HG03135 (cell line): ENCODE measurements at regions not wholly inside any gene's neighbourhood (a gene's known extent, or its start where the extent isn't known, plus 50 kb on each side); places are given as distances from the start of the nearest gene placed in this dataset.

Experiments
- ATAC-seq: cut with Tn5 transposase; IDR thresholded peaks from one replicate; pipeline ENCODE4 v1.9.1; 2021; ENCODE audit warnings: mild to moderate bottlenecking, moderate library complexity; ENCODE audit not compliant: unreplicated experiment

DNA sequence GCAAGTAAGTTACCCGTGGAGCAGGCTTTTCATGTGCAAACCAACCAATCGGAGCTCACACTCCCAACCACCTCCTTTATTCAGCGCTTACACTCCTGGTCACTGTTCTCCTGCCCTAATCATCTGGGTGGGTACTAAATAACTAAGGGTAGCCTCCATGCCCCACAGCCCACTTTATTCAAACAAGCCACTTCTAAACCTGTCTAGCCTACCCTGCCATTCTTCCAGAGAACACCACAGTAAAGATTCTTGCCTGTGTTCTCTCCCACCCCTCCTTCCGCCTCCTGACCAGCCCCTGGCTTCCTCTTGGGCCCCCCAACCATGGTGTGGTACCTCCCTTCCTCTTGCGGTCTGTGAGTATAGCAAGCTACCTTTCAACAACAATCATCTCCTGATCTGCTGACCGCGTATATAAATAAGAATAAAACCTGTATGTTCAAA is 581.9 kb downstream of the VRK1 start:
- ATAC-seq: no peak

- ATAC-seq: no peak
These were observed 583.4 kb downstream of the VRK1 start for GRCh38 chr14:97380539-97380941.

DNA sequence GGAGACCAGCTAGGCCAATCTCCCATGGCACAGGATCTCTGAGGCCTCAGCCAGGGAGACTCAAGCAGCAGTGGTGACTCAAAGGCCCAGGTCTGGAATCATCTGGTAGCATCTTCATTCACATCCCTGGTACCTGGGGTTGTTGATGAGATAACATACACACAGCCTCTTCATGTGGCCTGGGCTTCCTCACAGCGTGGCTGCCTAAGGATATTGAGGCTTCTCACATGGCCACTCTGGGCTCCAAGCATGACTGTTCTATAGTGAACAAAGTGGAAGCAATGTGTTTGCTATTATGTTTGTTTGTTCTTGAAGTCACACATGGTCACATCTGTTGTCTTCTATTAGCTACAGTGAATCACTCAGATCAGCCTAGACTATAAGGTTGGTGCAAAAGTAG is 584.1 kb downstream of the VRK1 start:
- no peak for ATAC-seq

DNA sequence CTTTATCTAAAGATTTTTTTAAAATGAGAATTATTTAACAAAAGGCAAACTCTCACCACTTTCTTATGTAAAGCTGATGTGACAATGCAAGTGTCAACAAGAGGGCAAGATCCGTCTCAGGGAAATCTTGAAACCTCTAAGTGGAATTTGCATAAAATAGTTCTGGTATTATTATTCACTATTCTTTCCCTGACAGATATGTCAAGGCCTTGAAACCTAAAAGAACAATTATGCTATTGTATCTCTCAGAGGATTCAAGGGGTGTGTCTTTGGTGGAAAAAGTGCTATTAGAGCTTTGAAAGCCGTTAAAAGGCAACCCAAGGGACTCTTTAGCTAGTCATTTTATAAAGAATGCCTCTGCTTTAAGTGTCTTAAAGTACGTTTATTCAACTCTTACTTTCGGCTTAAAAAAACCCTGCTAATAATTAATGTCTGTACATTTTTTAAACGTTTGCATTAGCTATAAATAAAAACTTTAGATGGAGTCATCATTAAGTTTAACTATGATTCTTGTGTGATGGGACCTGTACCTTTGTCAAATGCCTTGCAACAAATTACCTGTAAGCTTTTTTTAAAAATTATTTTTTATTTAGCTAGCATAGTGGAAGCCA is 585.5 kb downstream of the VRK1 start:
- no peak for ATAC-seq

- no peak for ATAC-seq
These were observed 588.5 kb downstream of the VRK1 start for GRCh38 chr14:97385727-97386126.

- ATAC-seq: no peak
These were observed 590.2 kb downstream of the VRK1 start for GRCh38 chr14:97387252-97387874.

DNA sequence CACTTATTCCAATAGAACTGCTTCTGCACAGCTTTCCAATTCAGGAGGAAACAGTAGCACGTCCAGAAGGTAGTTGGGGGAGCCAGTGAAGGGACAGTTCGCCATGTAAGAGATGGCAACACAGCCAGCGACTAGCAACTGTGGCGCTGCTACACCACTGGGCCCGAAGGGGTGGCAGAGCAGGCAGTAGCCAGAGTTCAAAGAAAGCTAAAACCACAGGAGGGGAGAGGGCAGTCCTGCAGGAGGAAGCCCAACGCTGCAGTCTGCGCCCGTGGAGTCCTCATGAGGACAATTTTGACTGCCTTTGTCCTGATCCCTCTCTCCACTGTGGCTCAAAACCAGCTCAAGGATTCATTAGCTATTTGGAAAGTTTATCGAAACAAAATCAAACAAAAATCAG is 591.2 kb downstream of the VRK1 start:
- ATAC-seq: no peak

DNA sequence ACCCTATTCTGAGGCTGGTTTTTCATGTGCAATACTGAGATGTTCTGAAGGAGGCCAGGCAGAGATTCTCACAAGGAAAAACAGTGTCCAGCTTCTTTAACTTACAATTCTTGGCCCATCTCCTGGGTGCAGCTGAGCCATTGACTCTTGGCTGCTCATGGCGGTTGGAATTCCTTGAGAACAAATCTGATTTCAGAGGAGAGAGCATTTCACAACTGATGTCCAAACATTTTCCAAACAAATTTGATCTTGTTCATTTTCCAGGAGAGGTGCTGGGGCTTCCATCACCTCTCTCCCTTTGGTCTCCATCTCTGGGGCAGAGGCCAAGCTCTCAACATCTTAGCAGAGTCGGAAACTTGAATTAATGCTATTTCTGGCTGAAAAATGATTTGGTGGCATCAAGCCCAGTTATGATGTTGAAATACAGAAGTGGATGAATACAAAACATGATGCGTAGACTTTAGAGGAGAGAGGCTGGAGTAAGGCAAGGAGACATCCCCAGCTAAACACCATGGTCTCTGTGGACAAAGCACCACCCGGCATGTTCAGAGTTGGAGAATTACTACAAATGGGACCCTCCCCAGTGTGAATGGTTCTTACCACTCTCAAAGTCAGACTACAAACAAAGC is 593.0 kb downstream of the VRK1 start:
- ATAC-seq: no peak

- no peak for ATAC-seq
These were observed 596.1 kb downstream of the VRK1 start for GRCh38 chr14:97393244-97393643.

DNA sequence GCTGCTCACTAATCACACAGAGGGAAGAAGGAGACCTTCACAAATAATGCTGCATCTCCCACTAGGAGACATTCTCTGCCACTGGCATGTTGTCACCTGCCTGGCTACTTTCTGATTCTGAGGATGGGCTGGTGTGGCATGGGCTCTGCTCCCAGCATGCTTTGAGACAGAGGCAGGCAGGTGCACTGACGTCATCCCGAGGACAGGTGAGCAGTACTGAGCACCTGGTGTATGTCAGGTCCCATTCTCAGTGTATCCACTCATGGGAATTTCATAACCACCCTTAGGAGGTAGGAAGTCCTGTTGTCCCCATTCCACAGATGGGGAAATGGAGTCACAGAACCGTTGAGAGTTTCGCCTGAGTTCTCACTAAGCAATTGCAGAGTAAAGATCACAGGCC is 597.9 kb downstream of the VRK1 start:
- ATAC-seq: no peak

DNA sequence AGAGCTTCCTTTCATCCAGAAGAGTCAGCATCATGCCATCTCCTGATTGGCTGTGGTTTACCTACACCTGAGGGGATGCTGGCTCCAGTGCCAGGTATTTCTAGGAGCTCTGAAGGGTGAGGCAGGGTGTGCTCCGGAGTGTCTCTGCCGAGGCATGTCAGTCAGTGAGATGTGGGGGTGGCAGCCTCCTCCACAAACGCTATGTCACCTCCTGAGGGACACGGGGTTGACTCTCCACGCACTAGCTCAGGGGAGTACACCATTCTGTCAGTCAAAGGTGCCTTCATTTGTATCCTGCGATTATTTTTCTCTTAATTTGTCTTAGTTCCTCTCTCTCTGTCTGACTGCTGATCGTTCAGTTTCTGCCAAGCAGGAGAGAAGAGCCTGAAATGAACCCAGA is 604.5 kb downstream of the VRK1 start:
- no peak for ATAC-seq

GRCh38 chr14:97402279-97402678 is 605.1 kb downstream of the VRK1 start:
- no peak for ATAC-seq

GRCh38 chr14:97407701-97408407 is 610.7 kb downstream of the VRK1 start:
- no peak for ATAC-seq

GRCh38 chr14:97408503-97408902 is 611.3 kb downstream of the VRK1 start:
- ATAC-seq: no peak

DNA sequence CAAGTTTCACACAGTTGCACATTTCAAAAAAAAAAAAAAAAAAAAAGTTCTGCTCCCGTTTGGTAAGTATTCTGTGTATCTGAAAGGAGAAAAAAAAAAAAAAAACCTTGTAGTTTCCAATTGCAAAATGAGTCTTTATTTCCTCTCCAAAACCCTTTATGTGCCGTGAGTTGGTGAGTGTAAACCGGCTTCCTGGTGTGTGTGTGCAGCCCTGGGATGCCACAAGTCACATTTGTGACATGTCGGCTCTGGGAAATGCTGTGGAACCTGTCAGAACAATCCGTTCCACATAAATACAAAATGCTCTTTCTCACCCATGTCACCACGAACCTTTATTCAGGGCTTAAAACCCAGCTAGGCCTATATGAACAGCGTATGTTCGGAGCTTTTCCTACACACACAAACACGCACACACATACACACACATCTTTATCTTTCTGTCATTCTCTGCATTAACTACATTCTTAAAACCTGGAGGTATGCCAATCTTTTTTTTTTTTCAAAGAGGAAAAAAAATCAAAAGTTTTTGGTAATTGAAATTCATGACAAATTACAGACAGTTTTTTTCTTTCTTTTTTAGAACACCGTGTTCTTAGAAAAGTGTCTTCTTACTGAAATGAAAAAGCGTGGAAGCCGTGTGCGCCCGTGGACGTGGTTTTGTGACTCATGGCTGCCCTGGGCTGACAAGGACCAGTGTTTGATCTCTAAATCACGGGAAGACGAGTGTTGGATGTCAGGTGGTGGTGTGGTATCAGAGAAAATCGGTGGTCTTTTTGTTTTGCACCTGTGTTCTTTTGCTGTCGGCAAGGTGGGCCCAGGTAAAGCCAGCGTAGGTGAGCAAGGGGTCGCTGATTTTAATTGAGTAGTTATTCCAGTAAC is 612.0 kb downstream of the VRK1 start:
- no peak for ATAC-seq

DNA sequence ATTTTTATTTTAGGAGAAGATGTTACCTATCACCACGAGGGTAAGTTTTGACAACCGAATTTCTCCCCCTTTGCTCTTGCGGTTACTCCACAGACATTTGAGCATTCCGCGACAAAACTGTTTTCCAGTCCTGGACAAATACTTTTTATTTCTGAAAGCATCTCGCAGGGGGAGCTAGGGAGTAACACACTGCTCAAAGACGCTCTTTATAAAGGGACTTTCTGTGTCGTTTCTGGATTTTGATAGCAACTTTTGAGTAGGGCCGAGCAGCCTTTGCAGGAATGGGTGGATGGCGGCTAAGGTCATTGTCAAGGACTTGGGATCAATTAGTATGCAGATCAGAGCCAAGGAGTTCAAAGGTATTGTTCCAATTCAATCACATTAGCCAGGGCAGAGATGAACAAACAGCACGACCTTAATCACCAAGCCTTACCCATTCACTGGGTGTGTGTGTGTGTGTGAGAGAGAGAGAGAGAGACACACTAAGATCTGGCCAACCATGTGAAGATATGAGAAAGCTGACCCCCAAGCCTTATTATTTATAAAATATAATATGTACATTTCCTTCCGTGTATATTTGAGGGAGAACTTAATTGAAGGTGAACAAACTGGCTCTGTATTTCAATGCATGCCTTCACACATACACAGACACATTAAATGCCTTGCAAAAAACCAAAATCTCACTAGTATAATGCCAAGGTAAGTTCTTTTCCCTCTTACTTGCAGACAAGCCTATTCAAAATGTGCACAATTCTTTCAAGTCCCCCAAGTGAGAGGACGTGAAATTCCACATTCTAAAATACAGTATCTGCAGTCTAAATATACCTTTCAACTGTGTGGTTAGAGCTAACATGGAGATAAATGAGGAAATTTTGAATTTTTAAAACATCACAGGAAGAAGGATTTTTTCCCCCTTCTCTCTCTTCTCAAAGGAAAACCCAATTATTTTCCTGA is 613.8 kb downstream of the VRK1 start:
- no peak for ATAC-seq

GRCh38 chr14:97411938-97412612 is 614.9 kb downstream of the VRK1 start:
- no peak for ATAC-seq

DNA sequence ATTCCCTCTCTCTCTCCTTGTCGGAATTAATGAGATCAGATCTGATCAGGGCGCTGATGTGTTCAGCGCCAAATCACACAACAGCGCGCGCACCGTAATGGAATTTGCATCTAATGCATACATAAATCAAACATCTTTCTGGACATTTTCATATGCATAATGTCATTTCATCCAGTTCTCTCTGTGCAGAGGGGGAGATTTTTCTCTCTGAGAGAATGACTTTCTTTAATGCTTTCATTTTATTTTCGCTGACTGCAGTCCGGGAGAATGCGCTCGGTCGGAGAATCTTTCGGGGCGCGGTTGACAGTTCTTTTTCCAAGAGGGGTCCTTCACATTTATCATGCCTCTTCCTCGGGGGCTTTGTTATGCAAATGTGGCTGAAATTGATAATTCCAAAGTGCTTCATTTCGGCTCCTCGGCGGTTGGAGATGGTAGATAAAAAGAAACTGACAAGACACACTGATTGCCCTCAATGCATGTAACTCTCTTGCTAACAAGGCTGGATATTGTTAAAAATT is 615.9 kb downstream of the VRK1 start:
- ATAC-seq: no peak
